ENCODE measurements at regions not wholly inside any gene's neighbourhood (a gene's known extent, or its start where the extent isn't known, plus 50 kb on each side); places are given as distances from the start of the nearest gene placed in this dataset.
"Not testable (repeated sequence)": the region's sequence is repeated elsewhere in the genome, so short reads cannot be mapped to it uniquely, and the experiment has no call there.

DNA sequence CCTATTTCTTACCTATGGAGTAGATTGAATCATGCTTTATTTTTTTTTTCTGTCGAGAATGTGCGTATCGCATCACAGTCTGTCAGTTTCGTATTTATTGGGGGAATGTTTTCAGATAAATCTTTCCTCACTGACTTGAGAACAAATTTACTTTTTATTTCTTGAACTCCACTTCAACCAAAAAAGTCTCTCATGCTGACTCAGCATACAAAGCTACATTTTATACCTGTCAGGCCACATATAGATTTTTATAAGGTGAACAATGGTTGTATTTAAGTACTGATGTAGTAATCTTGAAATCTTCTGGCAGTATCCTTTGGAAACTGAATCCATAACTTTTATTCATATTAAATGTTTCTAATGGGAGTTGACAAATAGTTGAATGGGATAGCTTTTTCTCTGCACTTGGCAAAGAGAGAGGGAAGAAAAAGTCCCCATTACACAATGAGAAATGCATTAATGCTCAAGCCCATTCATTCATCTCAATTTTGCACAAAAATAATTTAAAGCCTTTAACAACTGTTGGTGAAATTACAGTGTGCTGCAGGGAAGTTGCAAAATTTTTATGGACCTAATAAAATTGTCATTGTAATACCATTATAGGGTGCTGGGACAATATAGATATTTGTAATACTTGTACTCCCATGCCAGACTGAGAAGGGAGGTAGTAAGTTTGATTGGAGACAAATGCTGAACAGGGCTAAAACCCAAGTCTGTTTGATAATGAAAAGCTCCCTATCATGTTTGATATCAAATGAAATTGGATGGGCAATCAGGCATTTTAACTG lies 367.6 kb downstream of the HLX start:
- 100% methylated on average over 2 of the region's 4 CpGs for WGBS (ENCODE audit: insufficient coverage, low lambda C conversion rate)
- H3K27ac ChIP-seq (ENCODE audit: low read length): no peak overlapping the region
- no peaks in the 10 kb centered on the region for H3K36me3 ChIP-seq (ENCODE audit: control insufficient read depth, insufficient read depth, low read length)
- H3K4me1 ChIP-seq (ENCODE audit: control insufficient read depth, insufficient read depth, low read length): no peaks in the 10 kb centered on the region
- H3K9me3 ChIP-seq (ENCODE audit: control insufficient read depth, low read depth, low read length): no peaks in the 10 kb centered on the region
- no peak for DNase-seq
- no peaks in the 10 kb centered on the region for H3K27me3 ChIP-seq (ENCODE audit: control insufficient read depth, insufficient read depth, low read length)
- H3K4me3 ChIP-seq (ENCODE audit: low read length): no peak overlapping the region

DNA sequence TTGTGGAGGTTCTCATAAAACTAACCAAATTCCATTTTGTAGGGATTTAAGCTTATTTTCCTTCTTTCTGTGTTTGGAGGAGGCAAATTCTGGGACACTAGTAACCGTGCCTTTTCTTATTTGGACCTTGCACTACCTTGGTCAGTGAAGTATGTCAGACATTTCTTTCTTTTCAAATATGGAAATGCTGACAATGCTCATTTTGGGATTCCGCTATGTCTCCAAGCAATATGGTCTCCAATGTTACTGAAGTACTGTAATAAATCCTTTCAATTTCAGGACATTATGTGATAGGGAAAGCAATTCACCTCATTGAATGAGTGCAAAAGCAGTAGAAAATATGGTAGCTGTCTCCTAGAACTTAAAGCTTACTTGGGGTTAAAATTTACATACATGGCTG lies 372.3 kb downstream of the HLX start:
- Histone ChIP-seq H3K36me3 (ENCODE audit: control insufficient read depth, insufficient read depth, low read length) (no peaks in the 10 kb centered on the region), H3K4me3 (ENCODE audit: low read length) (no peak overlapping the region), H3K27me3 (ENCODE audit: control insufficient read depth, insufficient read depth, low read length) (no peaks in the 10 kb centered on the region), H3K4me1 (ENCODE audit: control insufficient read depth, insufficient read depth, low read length) (no peaks in the 10 kb centered on the region), H3K9me3 (ENCODE audit: control insufficient read depth, low read depth, low read length) (no peaks in the 10 kb centered on the region), H3K27ac (ENCODE audit: low read length) (no peak overlapping the region)
- no CpG with 5 or more reads among the region's 2 CpGs for WGBS (ENCODE audit: insufficient coverage, low lambda C conversion rate)
- no peak for DNase-seq

DNA sequence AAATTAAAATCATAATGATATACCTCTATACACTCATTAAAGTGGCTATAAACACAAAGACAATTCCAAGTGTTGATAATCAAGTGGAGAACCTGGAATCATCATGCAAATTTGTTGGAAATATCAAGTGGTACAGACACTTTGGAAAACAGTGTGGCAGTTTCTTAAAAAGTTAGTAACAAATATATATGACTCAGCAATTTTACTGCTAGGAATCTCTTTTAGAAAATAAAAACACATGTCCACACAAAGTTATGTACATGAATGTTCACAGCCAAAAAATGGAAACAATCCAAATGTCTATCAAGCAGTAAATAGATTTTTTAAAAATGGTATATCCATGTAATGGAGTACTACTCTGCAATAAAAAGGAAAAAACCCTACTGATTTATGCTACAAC lies 375.6 kb downstream of the HLX start:
- H3K4me3 ChIP-seq (ENCODE audit: low read length): no peak overlapping the region
- no peaks in the 10 kb centered on the region for H3K27me3 ChIP-seq (ENCODE audit: control insufficient read depth, insufficient read depth, low read length)
- DNase-seq: no peak
- H3K36me3 ChIP-seq (ENCODE audit: control insufficient read depth, insufficient read depth, low read length): no peaks in the 10 kb centered on the region
- H3K27ac ChIP-seq (ENCODE audit: low read length): no peak overlapping the region
- no peaks in the 10 kb centered on the region for H3K4me1 ChIP-seq (ENCODE audit: control insufficient read depth, insufficient read depth, low read length)
- H3K9me3 ChIP-seq (ENCODE audit: control insufficient read depth, low read depth, low read length): no peaks in the 10 kb centered on the region

DNA sequence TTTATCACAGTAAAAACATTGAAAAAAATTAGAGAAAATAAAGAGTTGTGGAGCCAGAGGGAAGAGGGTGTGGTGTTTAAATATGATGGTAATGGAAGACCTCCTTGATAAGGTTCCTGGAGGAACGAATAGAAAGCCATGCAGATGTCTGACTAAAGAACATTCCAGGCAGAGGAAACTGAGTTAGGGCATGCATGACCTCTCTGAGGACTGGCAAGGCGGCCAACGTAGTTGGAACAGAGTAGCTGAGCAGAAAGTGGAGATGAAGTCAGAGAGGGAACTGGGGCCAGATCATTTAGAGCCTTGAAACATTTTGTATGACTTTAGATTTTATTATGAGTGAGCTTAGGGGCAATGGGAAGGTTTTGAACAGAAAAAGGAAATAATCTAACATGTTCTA lies 377.5 kb downstream of the HLX start:
- 67% methylated on average over 1 of the region's 3 CpGs for WGBS (ENCODE audit: insufficient coverage, low lambda C conversion rate)

DNA sequence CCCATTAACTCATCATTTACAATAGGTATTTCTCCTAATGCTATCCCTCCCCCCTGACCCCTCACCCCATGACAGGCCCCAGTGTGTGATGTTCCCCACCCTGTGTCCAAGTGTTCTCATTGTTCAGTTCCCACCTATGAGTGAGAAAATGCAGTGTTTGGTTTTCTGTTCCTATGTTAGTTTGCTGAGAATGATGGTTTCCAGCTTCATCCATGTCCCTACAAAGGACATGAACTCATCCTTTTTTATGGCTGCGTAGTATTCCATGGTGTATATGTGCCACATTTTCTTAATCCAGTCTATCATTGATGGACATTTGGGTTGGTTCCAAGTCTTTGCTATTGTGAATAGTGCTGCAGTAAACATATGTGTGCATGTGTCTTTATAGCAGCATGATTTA lies 378.3 kb downstream of the HLX start:
- not testable (repeated sequence) for DNase-seq; H3K9me3 ChIP-seq (ENCODE audit: control insufficient read depth, low read depth, low read length); H3K4me3 ChIP-seq (ENCODE audit: low read length); H3K36me3 ChIP-seq (ENCODE audit: control insufficient read depth, insufficient read depth, low read length); H3K4me1 ChIP-seq (ENCODE audit: control insufficient read depth, insufficient read depth, low read length); H3K27ac ChIP-seq (ENCODE audit: low read length); H3K27me3 ChIP-seq (ENCODE audit: control insufficient read depth, insufficient read depth, low read length)
- WGBS (ENCODE audit: insufficient coverage, low lambda C conversion rate): no CpG with 5 or more reads among the region's 1 CpG

More for the DNA sequence above, 377.5 kb downstream of the HLX start:
- Histone ChIP-seq H3K9me3 (ENCODE audit: control insufficient read depth, low read depth, low read length) (no peaks in the 10 kb centered on the region), H3K4me3 (ENCODE audit: low read length) (no peak overlapping the region), H3K36me3 (ENCODE audit: control insufficient read depth, insufficient read depth, low read length) (no peaks in the 10 kb centered on the region), H3K4me1 (ENCODE audit: control insufficient read depth, insufficient read depth, low read length) (no peaks in the 10 kb centered on the region), H3K27ac (ENCODE audit: low read length) (no peak overlapping the region), H3K27me3 (ENCODE audit: control insufficient read depth, insufficient read depth, low read length) (no peaks in the 10 kb centered on the region)
- no peak for DNase-seq

DNA sequence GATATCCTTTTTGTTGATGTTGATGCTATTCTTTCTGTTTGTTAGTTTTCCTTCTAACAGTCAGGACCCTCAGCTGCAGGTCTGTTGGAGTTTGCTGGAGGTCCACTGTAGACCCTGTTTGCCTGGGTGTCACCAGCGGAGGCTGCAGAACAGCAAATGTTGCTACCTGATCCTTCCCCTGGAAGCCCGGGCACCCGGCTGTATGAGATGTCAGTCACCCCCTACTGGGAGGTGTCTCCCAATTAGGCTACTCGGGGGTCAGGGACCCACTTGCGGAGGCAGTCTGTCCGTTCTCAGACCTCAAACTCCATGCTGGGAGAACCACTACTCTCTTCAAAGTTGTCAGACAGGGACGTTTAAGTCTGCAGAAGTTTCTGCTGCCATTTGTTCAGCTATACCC lies 383.4 kb downstream of the HLX start:
- no CpG with 5 or more reads among the region's 7 CpGs for WGBS (ENCODE audit: insufficient coverage, low lambda C conversion rate)
- not testable (repeated sequence) for H3K4me3 ChIP-seq (ENCODE audit: low read length); H3K27me3 ChIP-seq (ENCODE audit: control insufficient read depth, insufficient read depth, low read length); H3K27ac ChIP-seq (ENCODE audit: low read length); H3K4me1 ChIP-seq (ENCODE audit: control insufficient read depth, insufficient read depth, low read length); H3K36me3 ChIP-seq (ENCODE audit: control insufficient read depth, insufficient read depth, low read length); H3K9me3 ChIP-seq (ENCODE audit: control insufficient read depth, low read depth, low read length); DNase-seq

DNA sequence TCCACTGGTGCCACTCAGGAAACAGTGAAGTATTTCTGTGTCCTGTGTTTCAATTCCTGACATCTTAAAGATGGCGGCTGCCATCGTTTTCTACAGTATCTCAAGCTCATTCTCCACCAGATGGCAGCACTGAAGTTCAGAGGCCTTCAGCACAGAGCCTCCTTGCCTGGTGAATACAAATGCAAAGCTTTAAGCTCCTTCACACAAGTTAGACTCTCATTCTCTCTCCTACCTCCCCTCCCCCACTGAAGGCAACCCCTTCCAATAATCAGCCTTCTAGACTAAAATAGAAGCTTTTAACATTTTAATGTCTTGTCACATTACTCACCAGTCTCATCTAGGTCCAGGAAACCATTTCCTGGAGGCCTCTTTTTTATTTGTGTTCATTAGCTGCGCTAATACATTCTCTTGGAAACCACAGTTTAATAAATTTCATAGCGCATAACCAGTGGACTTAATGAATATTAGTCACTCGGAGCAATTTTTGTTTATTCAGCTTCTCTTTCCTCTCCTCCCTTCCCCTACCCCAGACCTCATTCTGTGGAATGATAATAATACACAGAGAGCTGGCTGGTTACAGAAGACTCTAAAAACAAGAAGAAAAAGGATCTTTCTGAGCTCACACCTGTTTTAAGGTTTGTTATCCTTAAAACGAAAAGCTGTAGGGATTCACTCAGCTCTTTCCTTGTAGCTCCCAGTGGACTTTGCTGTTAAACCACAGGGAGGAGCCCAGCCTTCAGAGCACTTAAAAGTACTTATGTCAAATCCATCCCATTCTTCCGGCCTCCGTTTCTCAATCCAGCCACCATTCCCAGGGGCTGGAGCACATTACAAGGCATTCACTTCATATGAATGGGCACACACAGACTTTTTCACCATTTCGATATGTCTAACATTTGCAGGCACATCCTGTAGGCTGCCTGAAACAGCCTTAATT lies 384.9 kb downstream of the HLX start:
- Histone ChIP-seq H3K9me3 (ENCODE audit: control insufficient read depth, low read depth, low read length) (no peaks in the 10 kb centered on the region), H3K27ac (ENCODE audit: low read length) (no peak overlapping the region), H3K27me3 (ENCODE audit: control insufficient read depth, insufficient read depth, low read length) (no peaks in the 10 kb centered on the region), H3K36me3 (ENCODE audit: control insufficient read depth, insufficient read depth, low read length) (no peaks in the 10 kb centered on the region), H3K4me1 (ENCODE audit: control insufficient read depth, insufficient read depth, low read length) (no peaks in the 10 kb centered on the region), H3K4me3 (ENCODE audit: low read length) (no peak overlapping the region)
- 62% methylated on average over 4 of the region's 9 CpGs for WGBS (ENCODE audit: insufficient coverage, low lambda C conversion rate)
- DNase-seq: peak; percentile 7 to 8

DNA sequence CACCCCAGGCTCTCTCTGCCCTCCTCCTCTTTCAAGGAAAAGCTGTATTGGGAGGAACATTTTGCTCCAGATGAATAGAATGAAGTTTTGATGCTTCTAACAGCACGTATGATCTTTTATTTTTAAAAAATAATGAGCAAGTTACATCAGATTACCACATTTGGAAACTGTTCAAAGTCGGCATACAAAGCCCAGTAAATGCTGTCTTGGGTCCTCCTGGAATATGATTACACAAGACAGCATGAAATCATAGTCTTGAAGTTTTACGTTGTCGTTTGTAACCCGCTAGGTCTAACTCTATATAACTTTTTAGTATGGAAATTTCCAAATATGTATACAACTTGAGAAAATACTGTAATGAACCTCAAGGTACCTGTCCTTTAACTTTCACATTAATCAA lies 385.6 kb downstream of the HLX start:
- no peak for DNase-seq
- Histone ChIP-seq H3K27ac (ENCODE audit: low read length) (no peak overlapping the region), H3K4me1 (ENCODE audit: control insufficient read depth, insufficient read depth, low read length) (no peaks in the 10 kb centered on the region), H3K27me3 (ENCODE audit: control insufficient read depth, insufficient read depth, low read length) (no peaks in the 10 kb centered on the region), H3K9me3 (ENCODE audit: control insufficient read depth, low read depth, low read length) (no peaks in the 10 kb centered on the region), H3K36me3 (ENCODE audit: control insufficient read depth, insufficient read depth, low read length) (no peaks in the 10 kb centered on the region), H3K4me3 (ENCODE audit: low read length) (no peak overlapping the region)
- no CpG with 5 or more reads among the region's 5 CpGs for WGBS (ENCODE audit: insufficient coverage, low lambda C conversion rate)

DNA sequence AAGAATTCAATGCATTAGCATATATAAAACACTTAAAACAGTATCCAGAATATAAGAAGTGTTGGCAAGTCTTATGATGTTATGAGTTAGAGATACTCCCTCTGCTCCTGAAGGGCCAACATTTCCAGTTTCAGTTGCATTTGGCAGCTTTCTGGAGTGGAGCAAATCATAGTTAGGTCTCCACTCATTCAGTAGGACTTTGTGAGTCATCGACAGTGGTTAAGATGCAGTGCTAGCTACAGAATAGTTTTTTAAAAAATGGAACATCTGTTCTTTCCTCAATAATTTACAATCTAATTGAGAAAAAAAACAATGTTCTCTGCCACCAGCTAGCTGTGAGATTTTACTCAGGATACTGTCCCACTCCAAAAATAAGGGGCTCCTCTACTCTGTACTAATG lies 389.1 kb downstream of the HLX start:
- WGBS (ENCODE audit: insufficient coverage, low lambda C conversion rate): no CpG with 5 or more reads among the region's 1 CpG
- H3K4me3 ChIP-seq (ENCODE audit: low read length): no peak overlapping the region
- H3K4me1 ChIP-seq (ENCODE audit: control insufficient read depth, insufficient read depth, low read length): no peaks in the 10 kb centered on the region
- H3K9me3 ChIP-seq (ENCODE audit: control insufficient read depth, low read depth, low read length): no peaks in the 10 kb centered on the region
- H3K36me3 ChIP-seq (ENCODE audit: control insufficient read depth, insufficient read depth, low read length): no peaks in the 10 kb centered on the region
- H3K27ac ChIP-seq (ENCODE audit: low read length): no peak overlapping the region
- no peaks in the 10 kb centered on the region for H3K27me3 ChIP-seq (ENCODE audit: control insufficient read depth, insufficient read depth, low read length)
- DNase-seq: no peak

DNA sequence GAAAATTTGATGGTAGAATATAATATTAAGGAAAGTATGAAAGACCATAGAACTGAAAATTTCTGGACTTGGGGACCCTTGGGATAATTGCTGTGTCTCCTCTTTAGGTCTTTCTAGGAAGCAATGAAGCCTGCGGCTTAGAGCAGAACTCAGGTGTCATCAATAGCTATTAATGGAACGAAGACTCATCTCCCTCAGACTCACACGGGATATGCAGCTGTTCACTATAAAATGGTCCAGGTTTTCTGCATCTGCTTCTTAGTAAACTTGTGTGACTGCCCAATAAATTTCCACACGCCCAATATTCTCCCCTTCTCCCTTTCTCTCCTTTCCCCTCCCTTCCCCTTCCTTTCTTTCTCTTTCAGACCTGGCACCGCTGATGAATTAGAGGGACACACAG lies 392.5 kb downstream of the HLX start:
- no peak overlapping the region for H3K4me3 ChIP-seq (ENCODE audit: low read length)
- no peaks in the 10 kb centered on the region for H3K9me3 ChIP-seq (ENCODE audit: control insufficient read depth, low read depth, low read length)
- no peaks in the 10 kb centered on the region for H3K4me1 ChIP-seq (ENCODE audit: control insufficient read depth, insufficient read depth, low read length)
- H3K36me3 ChIP-seq (ENCODE audit: control insufficient read depth, insufficient read depth, low read length): no peaks in the 10 kb centered on the region
- DNase-seq: no peak
- H3K27ac ChIP-seq (ENCODE audit: low read length): no peak overlapping the region
- H3K27me3 ChIP-seq (ENCODE audit: control insufficient read depth, insufficient read depth, low read length): no peaks in the 10 kb centered on the region
- no CpG with 5 or more reads among the region's 5 CpGs for WGBS (ENCODE audit: insufficient coverage, low lambda C conversion rate)

Measured in large intestine (tissue), 3 donors.